ENCODE measurements at regions not wholly inside any gene's neighbourhood (a gene's known extent, or its start where the extent isn't known, plus 50 kb on each side); places are given as distances from the start of the nearest gene placed in this dataset.

- no peak for TF ChIP-seq CTCF (tag by site-specific recombination; IDR thresholded peaks at IDR 0.05)
- no peak for TF ChIP-seq ZBTB1 (tag by site-specific recombination; IDR thresholded peaks at IDR 0.05)
- TF ChIP-seq ZNF266 (tag by site-specific recombination; IDR thresholded peaks at IDR 0.05; ENCODE audit: low read depth), result no peak
- TF ChIP-seq ZNF362 (tag by site-specific recombination; IDR thresholded peaks at IDR 0.05), result no peak
- TF ChIP-seq REST (tag by site-specific recombination; IDR thresholded peaks at IDR 0.05), result no peak
- no peak for TF ChIP-seq ZNF175 (tag by site-specific recombination; IDR thresholded peaks at IDR 0.05)
- TF ChIP-seq HOXA7 (CRISPR knock-in tag; IDR thresholded peaks at IDR 0.05; ENCODE audit: borderline replicate concordance), result no peak
- no peak for TF ChIP-seq ZNF280C (tag by site-specific recombination; IDR thresholded peaks at IDR 0.05)
- TF ChIP-seq ZNF404 (tag by site-specific recombination; IDR thresholded peaks at IDR 0.05), result no peak
- no peak for TF ChIP-seq SCRT2 (tag by site-specific recombination; IDR thresholded peaks at IDR 0.05)
- TF ChIP-seq ZBTB6 (tag by site-specific recombination; IDR thresholded peaks at IDR 0.05), result no peak
- no peak for TF ChIP-seq ZNF654 (tag by site-specific recombination; IDR thresholded peaks at IDR 0.05; ENCODE audit: low read depth)
These were observed 636.2 kb downstream of the DIAPH3 start for GRCh38 chr13:59527500-59527899.

Data from HEK293 (cell line).